ENCODE measurements at regions not wholly inside any gene's neighbourhood (a gene's known extent, or its start where the extent isn't known, plus 50 kb on each side); places are given as distances from the start of the nearest gene placed in this dataset.

GRCh38 chr6:112806163-112806865 lies 459.2 kb downstream of the RFPL4B start:
- no peak for DNase-seq

- no peak for DNase-seq
Observed at GRCh38 chr6:112821476-112821875, 474.3 kb downstream of the RFPL4B start.

GRCh38 chr6:112822769-112823168 lies 475.6 kb downstream of the RFPL4B start:
- DNase-seq, result no peak

- no peak for DNase-seq
Observed at GRCh38 chr6:112827793-112828192, 480.7 kb downstream of the RFPL4B start.

GRCh38 chr6:112831022-112831421 lies 483.9 kb downstream of the RFPL4B start:
- no peak for DNase-seq

GRCh38 chr6:112833581-112834131 lies 486.5 kb downstream of the RFPL4B start:
- DNase-seq, result no peak

- no peak for DNase-seq
Observed at GRCh38 chr6:112835078-112835477, 487.9 kb downstream of the RFPL4B start.

GRCh38 chr6:112839525-112839961 lies 492.4 kb downstream of the RFPL4B start:
- no peak for DNase-seq

- DNase-seq, result no peak
Observed at GRCh38 chr6:112841553-112842329, 494.6 kb downstream of the RFPL4B start.

GRCh38 chr6:112842330-112842685 lies 495.2 kb downstream of the RFPL4B start:
- no peak for DNase-seq

- no peak for DNase-seq
Observed at GRCh38 chr6:112846681-112847080, 499.6 kb downstream of the RFPL4B start.

GRCh38 chr6:112851146-112851545 lies 504.0 kb downstream of the RFPL4B start:
- no peak for DNase-seq

GRCh38 chr6:112853162-112853561 lies 506.0 kb downstream of the RFPL4B start:
- no peak for DNase-seq

- no peak for DNase-seq
Observed at GRCh38 chr6:112863753-112864152, 516.6 kb downstream of the RFPL4B start.

GRCh38 chr6:112865131-112865530 lies 518.0 kb downstream of the RFPL4B start:
- no peak for DNase-seq

GRCh38 chr6:112874881-112875280 lies 527.8 kb downstream of the RFPL4B start:
- DNase-seq, result no peak

GRCh38 chr6:112877134-112878100 lies 530.3 kb downstream of the RFPL4B start:
- DNase-seq, result no peak

GRCh38 chr6:112879920-112880413 lies 532.8 kb downstream of the RFPL4B start:
- DNase-seq, result no peak

GRCh38 chr6:112881027-112881426 lies 533.9 kb downstream of the RFPL4B start:
- no peak for DNase-seq

GRCh38 chr6:112881828-112882780 lies 535.0 kb downstream of the RFPL4B start:
- DNase-seq, result no peak

GRCh38 chr6:112883095-112883494 lies 536.0 kb downstream of the RFPL4B start:
- no peak for DNase-seq

GRCh38 chr6:112886415-112886814 lies 539.3 kb downstream of the RFPL4B start:
- no peak for DNase-seq

Data from NCI-H510A (cell line).